Right lobe of liver (tissue), 4 donors: ENCODE measurements at regions not wholly inside any gene's neighbourhood (a gene's known extent, or its start where the extent isn't known, plus 50 kb on each side); places are given as distances from the start of the nearest gene placed in this dataset.

Experiments used
- POLR2A ChIP-seq: fragments of 450-650 bp; IDR thresholded peaks from one replicate; pipeline ENCODE4 v1.6.1; 2017; ENCODE audit warnings: antibody characterized with exemption, mild to moderate bottlenecking
- TF ChIP-seq, protein P1 (sequence below), 4 donors: fragments of 200-600 bp in 3 of 4; fragments of 450-650 bp in 1 of 4; IDR thresholded peaks; one replicate each; pipeline versions ENCODE4 v1.5.1 to v1.8.0; 2016 to 2022; ENCODE audit warnings: antibody characterized with exemption in 4 of 4, mild to moderate bottlenecking in 2 of 4
- donor health status: DM: no; HTN: no; CAD: no.
- donor health status: DM: no; HTN: no; CAD: no.
- donor health status: DM: no; HTN: yes; CAD: no.

DNA sequence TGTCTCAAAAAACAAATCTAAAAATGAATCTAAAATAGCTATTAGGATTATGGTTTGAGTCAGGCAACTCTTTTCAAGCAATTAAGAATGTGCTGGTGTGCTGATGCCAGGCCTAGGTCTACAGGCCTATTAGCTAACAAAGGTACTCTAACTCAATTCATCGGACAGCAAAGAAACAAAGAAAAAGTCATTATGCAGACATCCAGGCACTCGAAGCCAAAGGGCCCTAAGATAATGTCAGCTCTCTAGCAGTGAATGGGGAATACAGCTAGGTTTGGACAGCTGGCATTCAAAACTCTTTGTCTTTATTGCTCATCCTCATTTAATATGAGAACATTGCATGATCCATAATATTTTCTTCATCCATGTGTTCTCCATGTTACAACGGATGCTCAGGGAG lies 108.5 kb downstream of the TMEM114 start:
- TF ChIP-seq, protein P1, sequence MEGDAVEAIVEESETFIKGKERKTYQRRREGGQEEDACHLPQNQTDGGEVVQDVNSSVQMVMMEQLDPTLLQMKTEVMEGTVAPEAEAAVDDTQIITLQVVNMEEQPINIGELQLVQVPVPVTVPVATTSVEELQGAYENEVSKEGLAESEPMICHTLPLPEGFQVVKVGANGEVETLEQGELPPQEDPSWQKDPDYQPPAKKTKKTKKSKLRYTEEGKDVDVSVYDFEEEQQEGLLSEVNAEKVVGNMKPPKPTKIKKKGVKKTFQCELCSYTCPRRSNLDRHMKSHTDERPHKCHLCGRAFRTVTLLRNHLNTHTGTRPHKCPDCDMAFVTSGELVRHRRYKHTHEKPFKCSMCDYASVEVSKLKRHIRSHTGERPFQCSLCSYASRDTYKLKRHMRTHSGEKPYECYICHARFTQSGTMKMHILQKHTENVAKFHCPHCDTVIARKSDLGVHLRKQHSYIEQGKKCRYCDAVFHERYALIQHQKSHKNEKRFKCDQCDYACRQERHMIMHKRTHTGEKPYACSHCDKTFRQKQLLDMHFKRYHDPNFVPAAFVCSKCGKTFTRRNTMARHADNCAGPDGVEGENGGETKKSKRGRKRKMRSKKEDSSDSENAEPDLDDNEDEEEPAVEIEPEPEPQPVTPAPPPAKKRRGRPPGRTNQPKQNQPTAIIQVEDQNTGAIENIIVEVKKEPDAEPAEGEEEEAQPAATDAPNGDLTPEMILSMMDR (IDR thresholded peaks at IDR 0.05): no peak
- no peak for TF ChIP-seq POLR2A
